ENCODE measurements at regions not wholly inside any gene's neighbourhood (a gene's known extent, or its start where the extent isn't known, plus 50 kb on each side); places are given as distances from the start of the nearest gene placed in this dataset.
"Not testable (repeated sequence)": the region's sequence is repeated elsewhere in the genome, so short reads cannot be mapped to it uniquely, and the experiment has no call there.

DNA sequence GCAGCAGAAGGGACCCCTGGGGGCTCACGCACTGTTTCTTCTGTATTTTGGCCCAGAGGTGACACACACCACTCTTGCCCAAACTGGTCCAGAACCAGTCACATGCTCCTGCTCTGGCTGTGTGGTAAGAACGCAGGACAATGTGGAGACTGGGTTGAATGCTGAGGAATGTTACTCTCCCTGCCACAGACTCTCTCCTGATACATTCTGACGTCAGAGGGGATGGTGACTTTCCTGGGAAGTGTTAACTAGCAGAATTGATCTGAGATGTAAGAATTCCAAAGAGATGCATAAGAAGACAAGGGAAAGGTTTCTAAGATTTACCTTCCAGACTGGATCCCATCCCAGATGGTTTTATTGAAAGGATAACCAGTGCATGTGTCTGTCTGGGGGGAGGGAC is 100.8 kb downstream of the ASB1 start:
- peaks cover 0 to 7% of the 10 kb centered on the region in 2 donors for H3K9me3 ChIP-seq
- intact Hi-C loops (cut with DNase I; ENCODE audit: low total_unique reads): no loop called here
- no peaks in the 10 kb centered on the region for H3K27me3 ChIP-seq
- H3K4me1 ChIP-seq: no peaks in the 10 kb centered on the region
- no peaks in the 10 kb centered on the region for H3K36me3 ChIP-seq
- DNase-seq: no peak
- TF ChIP-seq CTCF (IDR thresholded peaks at IDR 0.05) (no peak), POLR2A (IDR thresholded peaks at IDR 0.05) (no peak)
- H3K27ac ChIP-seq: no peak overlapping the region
- H3K4me3 ChIP-seq: no peak overlapping the region

- Histone ChIP-seq H3K9me3 (peaks cover 0 to 7% of the 10 kb centered on the region in 2 donors), H3K4me1 (no peaks in the 10 kb centered on the region), H3K4me3 (no peak overlapping the region), H3K27me3 (no peaks in the 10 kb centered on the region), H3K27ac (no peak overlapping the region), H3K36me3 (no peaks in the 10 kb centered on the region)
- no peak for DNase-seq
- TF ChIP-seq POLR2A (IDR thresholded peaks at IDR 0.05) (no peak), CTCF (IDR thresholded peaks at IDR 0.05) (no peak)
- intact Hi-C loops (cut with DNase I; ENCODE audit: low total_unique reads): no loop called here
These were observed 102.4 kb downstream of the ASB1 start for GRCh38 chr2:238528953-238529781.

DNA sequence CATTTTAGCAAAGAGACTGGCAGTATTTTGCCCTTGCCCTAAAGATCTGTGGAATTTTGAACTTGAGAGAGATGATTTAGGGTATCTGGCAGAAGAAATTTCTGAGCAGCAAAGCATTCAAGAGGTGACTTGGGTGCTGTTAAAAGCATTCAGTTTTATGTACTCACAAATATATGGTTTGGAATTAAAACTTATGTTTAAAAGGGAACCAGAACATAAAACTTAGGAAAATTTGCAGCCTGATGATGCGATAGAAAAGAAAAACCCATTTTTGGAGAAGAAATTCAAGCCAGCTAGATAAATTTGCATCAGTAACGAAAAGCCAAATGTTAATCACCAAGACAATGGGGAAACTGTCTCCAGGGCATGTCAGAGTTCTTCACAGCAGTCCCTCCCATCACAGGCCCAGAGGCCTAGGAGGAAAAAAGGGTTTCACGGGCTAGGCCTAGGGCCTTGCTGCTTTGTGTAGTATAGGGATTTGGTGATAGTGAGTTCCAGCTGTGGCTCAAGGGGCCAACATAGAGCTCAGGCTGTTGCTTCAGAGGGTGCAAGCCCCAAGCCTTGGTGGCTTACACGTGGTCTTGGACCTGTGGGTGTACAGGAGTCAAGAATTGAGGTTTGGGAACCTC is 104.4 kb downstream of the ASB1 start:
- DNase-seq; intact Hi-C loops (cut with DNase I; ENCODE audit: low total_unique reads); H3K27ac ChIP-seq; H3K4me1 ChIP-seq; H3K4me3 ChIP-seq; H3K27me3 ChIP-seq; H3K36me3 ChIP-seq; H3K9me3 ChIP-seq: not testable (repeated sequence)

DNA sequence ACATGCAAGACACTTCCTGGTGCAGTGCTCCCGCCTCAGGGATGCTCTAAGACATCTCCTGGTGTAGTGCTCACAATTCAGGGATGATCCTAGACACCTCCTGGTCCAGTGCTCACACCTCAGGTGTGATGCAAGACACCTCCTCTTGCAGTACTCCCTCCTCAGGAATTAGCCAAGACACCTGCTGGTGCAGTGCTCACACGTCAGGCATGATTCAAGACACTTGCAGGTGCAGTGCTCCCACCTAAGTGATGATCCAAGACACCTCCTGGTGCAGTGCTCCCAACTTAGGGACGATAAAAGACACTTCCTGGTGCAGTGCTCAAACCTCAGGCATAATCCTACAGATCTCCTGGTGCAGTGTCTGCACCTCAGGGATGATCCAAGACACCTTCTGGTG is 117.0 kb downstream of the ASB1 start:
- H3K9me3 ChIP-seq: peaks cover 0 to 14% of the 10 kb centered on the region in 2 donors

GRCh38 chr2:238548902-238549462 is 122.3 kb downstream of the ASB1 start:
- Histone ChIP-seq H3K4me3 (no peak overlapping the region), H3K4me1 (no peaks in the 10 kb centered on the region), H3K36me3 (no peaks in the 10 kb centered on the region), H3K27ac (no peak overlapping the region), H3K27me3 (no peaks in the 10 kb centered on the region), H3K9me3 (peaks cover 0 to 12% of the 10 kb centered on the region in 2 donors)
- intact Hi-C loops (cut with DNase I; ENCODE audit: low total_unique reads): no loop called here
- DNase-seq: no peak
- no peak for TF ChIP-seq POLR2A (IDR thresholded peaks at IDR 0.05)

More for the DNA sequence above, 117.0 kb downstream of the ASB1 start:
- H3K27ac ChIP-seq; H3K4me3 ChIP-seq; DNase-seq; intact Hi-C loops (cut with DNase I; ENCODE audit: low total_unique reads); H3K4me1 ChIP-seq; H3K36me3 ChIP-seq; H3K27me3 ChIP-seq: not testable (repeated sequence)

DNA sequence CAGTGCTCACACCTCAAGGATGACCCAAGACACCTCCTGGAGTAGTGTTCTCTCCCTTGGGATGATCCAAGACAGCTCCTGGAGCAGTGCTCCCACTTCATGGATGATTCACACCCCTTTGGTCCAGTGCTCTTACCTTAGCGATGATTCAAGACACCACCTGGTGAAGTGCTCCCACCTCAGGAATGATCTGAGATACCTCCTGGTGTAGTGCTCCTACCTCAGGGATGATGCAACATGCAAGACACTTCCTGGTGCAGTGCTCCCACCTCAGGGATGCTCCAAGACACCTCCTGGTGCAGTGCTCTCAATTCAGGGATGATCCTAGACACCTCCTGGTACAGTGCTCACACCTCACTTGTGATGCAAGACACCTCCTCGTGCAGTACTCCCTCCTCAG is 123.1 kb downstream of the ASB1 start:
- Histone ChIP-seq H3K4me3 (no peak overlapping the region), H3K27me3 (no peaks in the 10 kb centered on the region), H3K36me3 (no peaks in the 10 kb centered on the region), H3K4me1 (no peaks in the 10 kb centered on the region), H3K27ac (no peak overlapping the region), H3K9me3 (peaks cover 0 to 12% of the 10 kb centered on the region in 2 donors)
- intact Hi-C loops (cut with DNase I; ENCODE audit: low total_unique reads): no loop called here
- no peak for TF ChIP-seq POLR2A (IDR thresholded peaks at IDR 0.05)
- TF ChIP-seq CTCF (IDR thresholded peaks at IDR 0.05): no peak
- no peak for DNase-seq

Data from uterus (tissue), 3 donors.